ENCODE measurements at regions not wholly inside any gene's neighbourhood (a gene's known extent, or its start where the extent isn't known, plus 50 kb on each side); places are given as distances from the start of the nearest gene placed in this dataset.

DNA sequence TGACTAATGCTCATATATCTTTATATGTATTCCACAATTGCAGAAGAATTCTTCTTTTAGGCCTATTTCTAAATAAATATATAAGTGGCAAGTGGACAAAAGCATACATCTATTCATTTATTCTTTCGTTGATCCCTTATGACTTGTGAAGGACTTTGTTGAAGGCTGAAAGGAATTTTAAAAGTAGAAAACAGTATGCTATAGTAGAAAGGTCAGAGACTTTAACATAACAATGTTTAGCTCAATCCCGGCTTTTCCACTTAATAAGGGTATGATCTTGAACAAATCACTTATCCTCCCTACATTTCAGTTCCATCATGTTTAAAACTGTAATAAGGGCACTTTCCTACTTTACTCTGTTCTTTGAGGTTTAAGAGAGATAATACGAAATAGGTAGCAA, 672.9 kb downstream of the MECOM start:
- H3K36me3 ChIP-seq (ENCODE audit: control insufficient read depth, insufficient read depth, low read length): no peaks in the 10 kb centered on the region
- H3K27me3 ChIP-seq (ENCODE audit: control insufficient read depth, insufficient read depth, low read length): no peaks in the 10 kb centered on the region
- no peaks in the 10 kb centered on the region for H3K9me3 ChIP-seq (ENCODE audit: control insufficient read depth, low read length)
- H3K27ac ChIP-seq: no peak overlapping the region
- no peaks in the 10 kb centered on the region for H3K79me2 ChIP-seq
- H3K4me1 ChIP-seq: no peaks in the 10 kb centered on the region
- no peak overlapping the region for H3K4me2 ChIP-seq (ENCODE audit: low read length)
- no peak overlapping the region for H2AFZ ChIP-seq
- no peak for TF ChIP-seq CTCF (IDR thresholded peaks at IDR 0.05)
- no peak overlapping the region for H3K4me3 ChIP-seq (ENCODE audit: low read depth, low read length)
- H3K9ac ChIP-seq: no peak overlapping the region

DNA sequence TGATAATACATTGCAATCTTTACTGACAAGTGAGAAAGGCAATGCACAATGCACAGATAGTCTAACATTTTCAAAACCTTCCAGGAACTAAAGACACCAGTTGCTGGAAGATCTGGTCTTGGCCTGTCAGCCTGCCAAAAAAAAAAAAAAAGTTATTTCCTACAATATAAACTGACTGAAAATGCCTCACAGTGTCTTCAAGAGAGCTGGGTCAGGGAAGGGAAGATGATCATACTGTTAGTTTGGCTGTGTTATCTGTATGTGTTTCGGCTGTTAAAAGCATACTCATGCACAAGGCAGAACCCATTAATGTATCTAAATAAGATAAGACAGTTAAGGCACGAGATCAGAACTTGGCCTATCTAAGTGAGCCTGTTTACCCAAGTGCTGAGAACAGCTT, 673.4 kb downstream of the MECOM start:
- no peak for TF ChIP-seq CTCF (IDR thresholded peaks at IDR 0.05)
- no peaks in the 10 kb centered on the region for H3K9me3 ChIP-seq (ENCODE audit: control insufficient read depth, low read length)
- H3K4me3 ChIP-seq (ENCODE audit: low read depth, low read length): no peak overlapping the region
- H3K27me3 ChIP-seq (ENCODE audit: control insufficient read depth, insufficient read depth, low read length): no peaks in the 10 kb centered on the region
- H3K9ac ChIP-seq: no peak overlapping the region
- H3K4me1 ChIP-seq: no peaks in the 10 kb centered on the region
- H3K79me2 ChIP-seq: no peaks in the 10 kb centered on the region
- H3K27ac ChIP-seq: no peak overlapping the region
- no peak overlapping the region for H3K4me2 ChIP-seq (ENCODE audit: low read length)
- H3K36me3 ChIP-seq (ENCODE audit: control insufficient read depth, insufficient read depth, low read length): no peaks in the 10 kb centered on the region
- no peak overlapping the region for H2AFZ ChIP-seq

- Histone ChIP-seq H3K9ac (no peak overlapping the region), H3K4me1 (no peaks in the 10 kb centered on the region), H3K36me3 (ENCODE audit: control insufficient read depth, insufficient read depth, low read length) (no peaks in the 10 kb centered on the region), H3K9me3 (ENCODE audit: control insufficient read depth, low read length) (no peaks in the 10 kb centered on the region), H3K27me3 (ENCODE audit: control insufficient read depth, insufficient read depth, low read length) (no peaks in the 10 kb centered on the region), H3K4me2 (ENCODE audit: low read length) (no peak overlapping the region), H3K4me3 (ENCODE audit: low read depth, low read length) (no peak overlapping the region), H3K27ac (no peak overlapping the region), H2AFZ (no peak overlapping the region), H3K79me2 (no peaks in the 10 kb centered on the region)
- no peak for TF ChIP-seq CTCF (IDR thresholded peaks at IDR 0.05)
Observed at GRCh38 chr3:168989396-168989795, 674.1 kb downstream of the MECOM start.

GRCh38 chr3:168988853-168989252, 674.7 kb downstream of the MECOM start:
- Histone ChIP-seq H2AFZ (no peak overlapping the region), H3K9ac (no peak overlapping the region), H3K79me2 (no peaks in the 10 kb centered on the region), H3K27me3 (ENCODE audit: control insufficient read depth, insufficient read depth, low read length) (no peaks in the 10 kb centered on the region), H3K36me3 (ENCODE audit: control insufficient read depth, insufficient read depth, low read length) (no peaks in the 10 kb centered on the region), H3K27ac (no peak overlapping the region), H3K4me2 (ENCODE audit: low read length) (no peak overlapping the region), H3K4me3 (ENCODE audit: low read depth, low read length) (no peak overlapping the region), H3K4me1 (no peaks in the 10 kb centered on the region), H3K9me3 (ENCODE audit: control insufficient read depth, low read length) (no peaks in the 10 kb centered on the region)
- TF ChIP-seq CTCF (IDR thresholded peaks at IDR 0.05): no peak

DNA sequence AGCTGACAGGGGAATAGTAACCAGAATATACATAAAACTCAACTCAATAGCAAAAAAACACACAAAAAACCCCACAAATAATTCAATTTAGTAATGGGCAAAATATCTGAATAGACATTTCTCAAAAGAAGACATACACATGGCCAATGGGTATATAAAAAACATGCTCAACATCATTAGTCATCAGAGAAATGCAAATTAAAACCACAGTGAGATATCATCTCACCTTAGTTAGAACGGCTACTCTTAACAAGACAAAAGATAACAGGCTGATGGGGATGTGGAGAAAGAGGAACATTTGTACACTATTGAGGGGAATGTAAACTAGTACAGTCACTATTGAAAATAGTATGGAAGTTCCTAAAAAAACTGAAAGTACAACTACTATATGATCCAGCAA, 678.6 kb downstream of the MECOM start:
- no peaks in the 10 kb centered on the region for H3K9me3 ChIP-seq (ENCODE audit: control insufficient read depth, low read length)
- H3K36me3 ChIP-seq (ENCODE audit: control insufficient read depth, insufficient read depth, low read length): no peaks in the 10 kb centered on the region
- H3K79me2 ChIP-seq: no peaks in the 10 kb centered on the region
- TF ChIP-seq CTCF (IDR thresholded peaks at IDR 0.05): no peak
- H3K27ac ChIP-seq: no peak overlapping the region
- H3K4me1 ChIP-seq: no peaks in the 10 kb centered on the region
- no peak overlapping the region for H3K4me3 ChIP-seq (ENCODE audit: low read depth, low read length)
- no peaks in the 10 kb centered on the region for H3K27me3 ChIP-seq (ENCODE audit: control insufficient read depth, insufficient read depth, low read length)
- H3K4me2 ChIP-seq (ENCODE audit: low read length): no peak overlapping the region
- no peak overlapping the region for H3K9ac ChIP-seq
- H2AFZ ChIP-seq: no peak overlapping the region

Measured in parathyroid adenoma (tissue), 2 donors.